GM18499 (cell line): ENCODE measurements at regions not wholly inside any gene's neighbourhood (a gene's known extent, or its start where the extent isn't known, plus 50 kb on each side); places are given as distances from the start of the nearest gene placed in this dataset.

Experiments
- ATAC-seq: cut with Tn5 transposase; IDR thresholded peaks from one replicate; pipeline ENCODE4 v1.9.1; 2021; ENCODE audit warnings: moderate number of reproducible peaks; ENCODE audit not compliant: insufficient read depth, unreplicated experiment

GRCh38 chr3:110808630-110809029, 263.0 kb upstream of the NECTIN3 start:
- ATAC-seq, result no peak

- no peak for ATAC-seq
These were observed 261.3 kb upstream of the NECTIN3 start for GRCh38 chr3:110810356-110810755.

GRCh38 chr3:110811050-110811449, 260.6 kb upstream of the NECTIN3 start:
- ATAC-seq, result no peak

GRCh38 chr3:110813541-110813940, 258.1 kb upstream of the NECTIN3 start:
- ATAC-seq, result no peak

GRCh38 chr3:110814170-110815007, 257.2 kb upstream of the NECTIN3 start:
- ATAC-seq, result peak; percentile 91

- ATAC-seq, result no peak
These were observed 256.5 kb upstream of the NECTIN3 start for GRCh38 chr3:110815008-110815583.

- no peak for ATAC-seq
These were observed 255.6 kb upstream of the NECTIN3 start for GRCh38 chr3:110816008-110816407.

GRCh38 chr3:110821586-110821985, 250.0 kb upstream of the NECTIN3 start:
- no peak for ATAC-seq

- ATAC-seq, result no peak
These were observed 248.6 kb upstream of the NECTIN3 start for GRCh38 chr3:110822971-110823370.

- ATAC-seq, result no peak
These were observed 224.6 kb upstream of the NECTIN3 start for GRCh38 chr3:110846971-110847370.

- no peak for ATAC-seq
These were observed 222.6 kb upstream of the NECTIN3 start for GRCh38 chr3:110849064-110849463.

- no peak for ATAC-seq
These were observed 219.9 kb upstream of the NECTIN3 start for GRCh38 chr3:110851736-110852135.

- no peak for ATAC-seq
These were observed 216.4 kb upstream of the NECTIN3 start for GRCh38 chr3:110855207-110855606.

GRCh38 chr3:110856916-110857315, 214.7 kb upstream of the NECTIN3 start:
- ATAC-seq, result no peak

GRCh38 chr3:110858549-110858948, 213.1 kb upstream of the NECTIN3 start:
- no peak for ATAC-seq

- ATAC-seq, result no peak
These were observed 212.3 kb upstream of the NECTIN3 start for GRCh38 chr3:110859336-110859735.

GRCh38 chr3:110859993-110860392, 211.6 kb upstream of the NECTIN3 start:
- no peak for ATAC-seq

- no peak for ATAC-seq
These were observed 205.7 kb upstream of the NECTIN3 start for GRCh38 chr3:110865934-110866333.

- ATAC-seq, result no peak
These were observed 203.5 kb upstream of the NECTIN3 start for GRCh38 chr3:110868106-110868505.

- ATAC-seq, result no peak
These were observed 201.9 kb upstream of the NECTIN3 start for GRCh38 chr3:110869736-110870135.

GRCh38 chr3:110871869-110872268, 199.7 kb upstream of the NECTIN3 start:
- no peak for ATAC-seq

GRCh38 chr3:110878692-110879091, 192.9 kb upstream of the NECTIN3 start:
- no peak for ATAC-seq
